Left forelimb (tissue), 1 donor: ENCODE measurements at regions not wholly inside any gene's neighbourhood (a gene's known extent, or its start where the extent isn't known, plus 50 kb on each side); places are given as distances from the start of the nearest gene placed in this dataset.

Experiments
- DNase-seq: peaks from one replicate; pipeline ENCODE4 v3.0.0-alpha.2; 2018; ENCODE audit warnings: low spot score

GRCh38 chr12:77722536-77722935, 108.2 kb upstream of the NAV3 start:
- DNase-seq, result no peak

GRCh38 chr12:77720258-77720657, 110.4 kb upstream of the NAV3 start:
- no peak for DNase-seq

DNA sequence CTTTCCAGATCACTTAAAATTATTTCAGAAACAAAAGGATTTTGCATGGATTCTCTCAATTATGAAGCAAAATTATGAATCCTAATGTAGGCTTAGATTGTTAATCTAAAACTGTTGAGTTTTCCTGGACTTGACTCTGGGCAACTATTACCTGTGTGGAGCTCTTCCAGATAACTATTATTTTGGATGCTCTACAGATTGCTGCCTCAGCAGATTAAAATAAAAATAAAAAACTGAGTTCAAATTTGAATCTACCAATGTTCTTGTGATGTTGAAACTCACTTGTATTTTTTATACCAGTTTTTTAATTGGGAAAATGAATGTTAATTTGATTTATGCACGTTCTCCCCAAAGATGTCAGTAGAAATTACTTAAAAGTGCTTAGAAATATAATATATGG, 120.5 kb upstream of the NAV3 start:
- DNase-seq, result no peak

DNA sequence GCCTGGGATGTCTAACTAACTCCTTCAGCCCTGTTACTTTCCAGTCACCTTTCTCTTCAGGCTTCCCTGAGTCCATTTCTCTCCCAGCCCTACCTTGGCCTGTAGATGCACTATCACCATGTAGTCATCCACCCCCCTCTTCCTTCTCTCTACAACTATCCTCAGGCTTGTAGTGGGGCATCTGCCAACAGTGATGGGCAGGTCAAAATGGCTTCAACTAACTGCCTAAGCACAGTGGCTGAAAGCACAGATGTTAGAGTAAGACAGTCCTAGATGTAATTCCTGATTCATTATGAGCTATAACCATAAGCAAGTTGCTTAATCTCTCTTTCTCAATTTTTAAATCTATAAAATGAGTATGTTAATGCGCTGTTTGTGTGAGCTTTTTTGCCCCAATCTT, 133.6 kb upstream of the NAV3 start:
- DNase-seq, result no peak

GRCh38 chr12:77696183-77696582, 134.5 kb upstream of the NAV3 start:
- DNase-seq, result no peak

DNA sequence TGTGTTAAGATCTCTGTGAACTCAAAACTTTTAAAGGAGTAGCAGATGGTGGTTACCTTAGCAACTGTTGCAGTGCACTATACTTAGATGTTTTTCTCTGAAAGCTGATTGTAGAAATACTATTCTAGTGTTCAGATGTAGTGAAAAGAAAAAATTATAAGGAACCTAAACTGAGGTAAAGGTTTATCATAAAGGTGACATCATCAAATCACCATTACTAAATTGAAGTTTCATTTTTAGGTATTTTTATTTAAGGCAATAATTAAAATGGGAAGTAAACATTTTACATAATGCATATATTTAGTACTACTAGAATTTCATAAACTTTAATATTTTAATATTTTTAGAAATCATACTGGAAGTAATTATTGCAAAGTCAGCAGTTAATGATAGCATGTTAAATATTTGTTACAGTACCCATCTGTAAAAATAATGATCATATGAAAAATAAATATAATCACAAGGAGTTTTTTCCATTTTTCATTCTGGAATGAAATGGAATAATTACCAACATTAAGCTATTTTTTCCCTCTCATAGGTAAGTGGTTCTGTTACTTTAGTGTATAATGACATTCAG, 141.1 kb upstream of the NAV3 start:
- no peak for DNase-seq

DNA sequence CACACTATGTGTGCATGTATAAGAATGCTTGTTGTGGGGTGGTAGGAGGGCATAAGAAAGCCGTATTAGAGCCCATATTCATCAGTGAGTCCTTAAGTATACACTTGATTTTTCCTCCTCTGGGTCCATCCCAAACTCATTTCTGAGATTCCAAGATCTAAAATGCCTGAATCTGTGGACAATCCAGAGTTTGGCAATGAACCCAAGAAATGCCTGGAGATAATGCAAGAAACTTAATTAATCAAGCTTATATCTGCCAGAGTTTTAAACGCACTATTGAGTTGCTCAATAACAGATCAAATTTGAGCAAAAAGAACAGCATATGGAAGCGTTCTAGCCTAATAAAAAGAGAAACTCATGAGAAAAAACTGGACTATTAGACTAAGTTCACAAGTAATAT, 143.4 kb upstream of the NAV3 start:
- DNase-seq, result no peak

- no peak for DNase-seq
These were observed 143.9 kb upstream of the NAV3 start for GRCh38 chr12:77686760-77687159.

DNA sequence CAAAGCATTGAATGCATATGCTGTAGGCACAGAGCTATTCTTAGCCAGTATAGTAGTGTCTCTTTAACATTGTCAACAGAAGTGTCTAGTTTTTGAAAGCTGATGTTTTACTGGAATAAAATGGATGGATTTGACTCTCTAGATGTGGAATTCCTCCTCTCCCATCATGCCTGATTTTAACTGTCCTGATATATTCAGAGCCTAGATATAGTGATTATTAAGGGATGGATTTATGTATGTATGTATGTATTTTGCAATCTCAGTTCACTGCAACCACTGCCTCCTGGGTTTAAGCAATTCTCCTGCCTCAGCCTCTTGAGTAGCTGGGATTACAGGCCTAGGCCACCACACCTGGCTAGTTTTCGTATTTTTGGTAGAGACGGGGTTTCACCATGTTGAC, 144.8 kb upstream of the NAV3 start:
- no peak for DNase-seq

GRCh38 chr12:77685112-77685511, 145.6 kb upstream of the NAV3 start:
- DNase-seq, result peak; percentile 75

GRCh38 chr12:77682488-77682887, 148.2 kb upstream of the NAV3 start:
- DNase-seq, result no peak

GRCh38 chr12:77681726-77682125, 149.0 kb upstream of the NAV3 start:
- DNase-seq, result no peak

DNA sequence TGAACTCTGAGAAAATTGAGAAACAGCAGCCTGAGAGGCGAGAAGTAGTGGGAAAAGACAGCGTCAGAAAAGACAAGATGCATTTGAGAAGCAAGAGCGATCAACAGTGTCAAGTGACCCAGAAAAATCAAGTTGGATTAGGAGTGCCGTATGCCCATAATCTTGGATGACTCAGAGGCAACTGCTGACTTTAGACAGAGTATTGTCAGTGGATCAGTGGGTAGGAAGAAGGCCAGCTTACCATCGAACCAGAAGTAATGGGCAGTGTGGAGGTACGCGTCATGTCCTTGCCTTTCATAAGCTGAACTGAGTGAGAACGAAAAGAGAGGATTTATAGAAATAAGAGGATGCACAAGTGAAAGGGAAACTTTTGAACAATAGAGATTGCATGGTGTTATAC, 151.0 kb upstream of the NAV3 start:
- no peak for DNase-seq

GRCh38 chr12:77678621-77679020, 152.1 kb upstream of the NAV3 start:
- no peak for DNase-seq

DNA sequence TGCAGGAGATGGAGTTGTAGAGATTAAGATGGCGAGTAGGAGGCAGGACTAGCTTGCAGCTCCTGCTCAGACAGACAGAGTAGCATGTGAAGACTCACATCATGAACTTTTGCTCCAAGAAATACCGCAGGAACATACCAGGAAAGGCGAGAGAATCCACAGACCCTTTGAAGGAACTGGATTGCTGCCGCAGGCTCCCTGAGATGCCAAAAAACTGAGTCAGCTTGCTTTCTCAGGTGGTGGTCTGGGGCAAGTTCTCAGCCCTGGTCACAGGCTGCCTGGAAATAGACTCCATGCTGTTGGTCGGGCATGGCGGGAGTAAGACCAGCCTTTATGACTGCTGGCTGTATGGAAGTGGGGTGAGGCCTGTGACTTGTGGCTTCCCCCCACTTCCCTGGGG, 163.6 kb upstream of the NAV3 start:
- no peak for DNase-seq

- DNase-seq, result no peak
These were observed 182.0 kb upstream of the NAV3 start for GRCh38 chr12:77648716-77649115.

DNA sequence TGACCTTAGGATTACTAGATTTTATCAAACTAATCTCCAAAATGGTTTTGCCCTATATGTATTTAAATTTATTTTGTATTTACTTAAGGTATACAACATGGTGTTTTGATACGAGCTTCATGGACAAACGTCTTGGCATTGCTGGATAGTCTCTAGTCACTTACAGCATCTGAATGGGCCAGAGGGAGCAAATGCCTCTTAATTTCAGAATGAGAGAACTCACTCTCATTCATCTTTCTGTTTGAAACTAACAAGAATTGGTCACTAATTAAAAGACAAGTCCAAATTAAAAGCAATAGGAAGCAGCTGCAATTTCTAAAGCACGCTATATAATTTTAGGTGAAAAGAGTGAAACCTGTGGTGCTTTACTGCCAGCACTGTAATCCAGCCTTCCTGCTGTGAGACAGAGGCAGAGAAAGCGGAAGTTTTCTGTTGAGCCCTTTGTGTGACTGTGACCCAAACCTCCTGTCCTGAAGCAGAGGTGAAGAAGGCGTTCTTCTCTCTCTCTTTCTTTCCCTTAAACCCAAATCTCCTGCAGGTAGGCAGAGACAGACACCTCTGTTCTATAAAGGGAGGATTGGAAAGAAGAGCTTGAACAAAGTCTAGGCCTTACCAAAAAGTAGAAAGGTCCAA, 184.6 kb upstream of the NAV3 start:
- DNase-seq, result no peak

DNA sequence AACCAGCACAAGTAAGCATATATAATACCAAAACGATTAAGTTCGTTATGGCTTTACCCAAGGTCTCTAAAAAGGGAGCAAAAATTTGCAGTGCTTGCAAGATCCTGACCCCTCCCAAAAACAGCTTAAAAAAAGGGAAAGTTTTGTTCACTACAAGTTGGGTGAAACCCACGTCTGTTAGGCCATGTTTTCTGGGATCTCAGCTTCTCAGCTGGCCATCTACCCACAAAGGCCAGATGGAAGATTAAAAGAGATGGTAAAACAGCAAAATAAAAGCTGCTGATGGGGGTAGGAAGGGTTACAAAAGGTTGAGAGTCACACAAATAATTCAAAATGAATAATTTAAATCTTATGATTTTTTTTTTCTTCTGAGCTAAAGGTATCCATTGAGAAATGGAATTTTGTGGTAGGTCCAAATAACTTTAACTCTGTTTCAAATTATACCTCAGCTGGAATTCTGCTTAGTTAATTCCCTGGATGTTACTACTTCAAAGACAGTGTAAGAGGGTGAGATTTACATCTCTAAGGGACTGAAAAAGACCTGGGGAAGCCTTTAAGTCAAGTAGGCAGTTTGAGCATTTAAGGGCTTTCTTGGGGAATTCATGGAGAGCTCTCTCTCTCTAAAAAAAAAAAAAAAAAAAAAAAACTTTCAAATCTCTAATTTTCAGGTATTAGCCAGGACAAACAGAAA, 185.6 kb upstream of the NAV3 start:
- no peak for DNase-seq

- DNase-seq, result no peak
These were observed 188.4 kb upstream of the NAV3 start for GRCh38 chr12:77642246-77642645.

DNA sequence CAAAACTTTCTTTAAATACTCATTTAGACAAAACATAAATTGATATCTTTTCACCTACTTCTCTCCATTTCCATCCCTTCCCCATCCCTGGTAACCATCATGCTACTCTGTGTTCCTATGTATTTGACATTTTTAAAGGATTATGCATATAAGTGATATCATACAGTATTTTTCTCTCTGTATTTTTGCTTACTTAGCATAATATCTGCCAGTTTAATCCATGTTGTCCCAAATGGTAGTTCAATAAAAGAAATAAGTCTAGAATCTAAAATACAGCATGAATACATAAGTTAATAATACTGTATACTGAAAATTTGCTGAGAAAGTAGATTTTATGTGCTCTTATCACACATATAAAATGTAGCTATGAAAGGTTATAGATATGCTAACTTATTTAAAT, 190.3 kb upstream of the NAV3 start:
- DNase-seq, result no peak

DNA sequence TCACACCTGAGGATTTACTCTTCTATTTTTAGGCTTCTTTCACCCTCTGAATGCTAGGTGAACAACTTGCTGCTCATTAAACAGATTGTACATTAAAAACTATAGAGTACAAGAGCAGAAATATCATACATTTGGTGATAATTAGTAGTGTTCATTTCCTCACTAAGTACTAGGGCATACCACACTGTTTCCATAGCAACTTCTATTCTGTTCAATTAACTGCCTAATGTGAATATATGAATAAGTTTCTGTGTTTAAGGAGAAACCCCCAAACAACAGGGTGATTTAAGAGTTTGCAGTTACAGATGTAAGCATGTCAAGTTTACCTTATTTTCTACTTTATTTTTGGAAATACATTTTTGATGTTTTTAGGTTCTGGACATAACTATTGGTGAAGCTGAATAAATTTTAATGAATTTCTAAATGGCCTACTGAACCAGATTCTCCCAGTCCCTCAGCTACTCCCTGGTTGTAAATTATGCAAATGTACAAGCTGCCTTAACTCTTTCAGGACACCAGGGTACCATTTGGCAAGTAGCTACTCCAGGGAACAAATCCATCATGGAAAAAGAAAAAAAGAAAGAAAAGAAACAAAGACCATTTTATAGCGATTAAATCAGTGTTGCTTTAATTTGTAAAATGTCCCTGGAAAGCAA, 199.8 kb upstream of the NAV3 start:
- no peak for DNase-seq

- DNase-seq, result no peak
These were observed 200.3 kb upstream of the NAV3 start for GRCh38 chr12:77630344-77630743.

DNA sequence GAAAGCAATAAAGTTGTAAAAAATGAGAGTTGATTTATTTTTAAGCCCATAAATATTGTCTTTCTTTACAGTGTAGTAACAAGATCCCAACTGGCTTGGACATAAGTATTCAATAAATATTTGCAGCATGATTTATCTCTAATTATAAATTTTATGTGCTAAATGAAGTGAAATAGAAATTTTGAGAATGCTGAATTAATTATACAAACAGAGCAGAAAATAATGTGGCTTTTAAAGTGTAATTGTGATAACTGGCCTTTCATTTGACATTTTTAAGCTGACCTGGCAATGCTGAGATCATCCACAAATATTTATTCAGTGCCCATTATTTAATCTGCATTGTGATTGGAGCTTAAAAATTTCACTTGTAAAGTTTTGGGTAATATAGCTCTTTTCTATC, 201.6 kb upstream of the NAV3 start:
- DNase-seq, result no peak
